GM21717 (cell line): ENCODE measurements at regions not wholly inside any gene's neighbourhood (a gene's known extent, or its start where the extent isn't known, plus 50 kb on each side); places are given as distances from the start of the nearest gene placed in this dataset.
A peak's percentile ranks its signal among the peaks of the same experiment; 100 is the strongest.
"Not testable (repeated sequence)": the region's sequence is repeated elsewhere in the genome, so short reads cannot be mapped to it uniquely, and the experiment has no call there.

ENCODE experiments used
- ATAC-seq: cut with Tn5 transposase; IDR thresholded peaks from one replicate; pipeline ENCODE4 v1.9.1; 2021; ENCODE audit warnings: mild to moderate bottlenecking, moderate library complexity; ENCODE audit not compliant: unreplicated experiment

DNA sequence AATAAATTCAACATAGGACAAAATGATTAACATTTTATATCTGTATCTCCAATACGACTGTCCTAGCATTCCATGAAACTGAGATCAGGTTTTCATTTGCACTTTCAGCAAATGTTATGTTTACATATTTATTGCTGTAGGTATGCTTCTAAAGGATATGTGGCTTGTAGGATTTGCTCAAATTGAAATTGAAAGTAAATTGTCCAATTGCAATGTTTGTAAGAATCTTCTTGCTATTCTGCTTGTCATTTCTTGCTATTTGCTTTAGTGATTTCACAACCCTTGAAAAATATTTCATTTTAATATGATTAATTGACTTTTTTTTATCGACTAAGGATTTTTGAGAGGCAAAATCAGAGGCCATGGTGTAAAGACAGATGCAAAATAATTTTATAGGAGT is 904.2 kb upstream of the RAG2 start:
- ATAC-seq: no peak

DNA sequence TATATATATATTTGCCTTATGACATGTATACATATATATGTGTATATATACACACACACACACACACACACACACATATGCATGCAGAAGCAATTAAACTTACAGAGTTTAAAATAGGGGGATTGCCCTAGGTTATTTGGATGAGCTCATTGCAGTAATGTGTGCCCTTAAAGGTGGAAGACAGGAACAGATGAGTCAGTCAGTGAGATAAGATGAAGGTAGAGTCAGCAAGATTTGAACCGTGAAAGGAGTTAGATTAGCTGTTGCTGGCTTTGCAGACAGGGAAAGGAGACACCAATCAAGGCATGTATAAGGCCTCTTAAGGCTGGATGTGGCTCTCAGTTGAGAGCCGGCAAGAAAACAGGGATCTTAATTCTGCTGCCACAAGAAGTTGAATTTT is 902.4 kb upstream of the RAG2 start:
- ATAC-seq: no peak

DNA sequence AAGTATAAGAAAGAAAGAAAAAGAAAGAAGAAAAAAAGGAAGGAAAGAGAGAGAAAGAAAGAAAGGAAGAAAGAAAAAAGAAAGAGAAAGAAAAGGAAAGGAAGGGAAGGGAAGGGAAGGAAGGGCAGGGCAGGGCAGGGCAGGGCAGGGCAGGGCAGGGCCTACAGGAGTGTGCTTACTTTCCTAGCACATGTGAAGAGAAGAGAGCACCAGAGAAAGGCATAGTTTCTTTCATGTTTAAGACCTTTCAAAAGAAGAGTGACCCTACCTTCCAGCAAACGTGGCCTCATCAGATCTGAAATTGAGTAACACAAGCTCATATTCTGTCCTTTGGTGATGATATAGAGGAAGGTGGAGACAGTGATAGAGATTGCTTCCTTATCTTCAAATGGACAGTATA is 899.3 kb upstream of the RAG2 start:
- no peak for ATAC-seq

DNA sequence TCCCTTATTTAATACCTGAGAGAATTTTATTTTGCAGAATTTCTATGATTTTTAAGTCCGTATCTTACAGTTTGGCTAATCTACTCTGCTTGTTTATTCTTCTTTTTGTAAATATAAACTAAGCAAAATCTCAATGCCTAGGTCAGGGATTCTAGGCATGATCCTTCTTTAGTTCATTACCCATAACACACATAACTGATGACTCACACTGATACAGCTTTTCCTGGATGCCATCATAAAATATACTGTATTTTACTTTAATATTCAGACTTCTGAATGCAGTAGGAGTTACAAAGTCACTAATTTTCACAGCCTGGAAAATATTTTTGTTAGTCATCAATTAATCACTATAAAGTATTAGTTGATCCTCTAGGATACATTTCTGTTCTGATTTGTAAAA is 898.2 kb upstream of the RAG2 start:
- no peak for ATAC-seq

DNA sequence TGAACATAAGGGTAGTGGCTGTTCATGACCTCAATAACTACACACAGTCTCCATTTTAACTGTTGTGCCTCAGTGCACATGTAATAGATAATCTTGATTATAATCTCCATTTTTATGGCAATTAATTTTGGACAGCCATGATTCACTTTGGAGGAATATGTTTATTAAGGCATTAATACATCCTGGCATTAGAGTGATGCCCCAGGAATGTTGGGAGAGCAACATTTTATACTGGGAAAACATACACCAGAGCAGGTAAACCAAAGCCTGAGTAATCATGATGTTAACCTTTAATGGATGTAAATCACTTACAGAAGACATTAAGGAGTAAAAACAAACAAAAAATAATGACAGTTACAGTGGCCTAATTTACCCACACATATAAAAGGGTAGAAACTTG is 886.3 kb upstream of the RAG2 start:
- ATAC-seq: no peak

DNA sequence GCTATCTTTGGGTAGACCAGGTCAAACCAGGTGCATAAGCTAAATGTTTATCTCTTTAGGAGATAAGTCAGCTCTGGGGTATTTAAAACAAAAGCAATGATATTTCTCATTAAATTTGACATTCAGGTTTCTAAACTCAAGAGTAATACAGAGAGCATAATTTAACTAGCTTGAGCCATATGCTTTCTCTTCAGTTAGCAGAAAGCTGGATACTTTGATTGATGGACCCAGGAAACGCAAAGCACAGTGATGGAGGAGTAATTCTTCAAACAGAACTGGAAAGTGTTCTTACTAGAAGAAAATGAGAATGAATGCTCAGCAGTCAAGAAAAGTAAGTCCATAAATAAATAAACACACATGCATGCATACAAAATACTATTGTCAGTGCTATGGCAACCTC is 885.7 kb upstream of the RAG2 start:
- no peak for ATAC-seq

DNA sequence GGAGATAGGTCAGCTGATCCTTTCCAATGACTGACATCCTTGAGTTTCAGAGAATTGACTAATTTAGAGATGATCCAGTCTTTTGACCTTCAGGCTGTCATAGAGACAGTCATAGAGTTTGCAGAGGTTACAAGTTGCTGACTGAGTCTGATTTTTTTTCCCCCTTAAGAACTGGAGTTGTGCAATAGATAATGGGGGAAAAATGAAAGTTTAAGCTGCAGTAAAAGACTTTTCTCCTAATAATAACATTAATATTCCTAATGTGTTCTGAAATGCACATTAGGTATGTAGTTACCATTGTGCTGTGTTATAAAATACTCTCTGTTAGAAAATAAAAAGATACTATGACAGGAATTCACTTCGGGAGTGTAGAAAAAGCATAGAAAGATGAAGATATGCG is 876.9 kb upstream of the RAG2 start:
- ATAC-seq: no peak

DNA sequence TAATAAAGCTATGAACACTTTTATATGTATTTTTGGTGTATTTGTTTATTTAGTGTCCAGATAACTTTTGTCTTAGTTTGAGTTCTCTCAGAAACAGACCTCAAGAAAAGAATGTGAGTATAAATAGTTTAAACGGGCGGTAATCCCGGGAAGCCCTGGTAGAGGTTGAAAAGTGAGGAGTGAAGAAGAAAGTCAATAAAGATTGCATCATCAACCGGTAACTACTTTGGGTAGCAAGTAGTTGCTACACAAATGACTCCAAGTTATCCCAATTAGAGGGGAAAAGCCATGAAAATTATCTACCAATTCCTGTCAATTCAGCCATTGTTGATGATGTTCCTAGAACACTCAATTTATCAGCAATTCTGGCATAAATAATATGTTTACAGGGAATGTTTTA is 870.3 kb upstream of the RAG2 start:
- ATAC-seq: no peak

DNA sequence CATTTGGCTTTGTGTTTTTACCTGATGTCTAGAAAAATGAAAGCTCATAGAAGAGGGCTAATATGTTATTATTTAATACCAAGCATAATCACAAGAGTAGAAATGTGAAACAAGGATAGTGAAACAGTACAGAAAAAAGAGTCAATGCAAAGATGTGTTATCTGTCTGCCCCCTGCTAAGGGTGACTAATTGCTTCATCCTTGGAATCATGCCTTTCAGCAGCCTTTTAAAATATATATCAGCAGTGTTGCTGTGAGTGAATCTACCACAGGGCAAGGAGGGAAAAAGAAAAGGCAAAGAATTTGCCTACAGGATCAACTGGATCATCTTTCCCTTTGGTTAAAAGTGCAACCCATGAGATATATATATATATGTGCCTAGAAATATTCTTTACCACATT is 867.2 kb upstream of the RAG2 start:
- ATAC-seq: no peak

DNA sequence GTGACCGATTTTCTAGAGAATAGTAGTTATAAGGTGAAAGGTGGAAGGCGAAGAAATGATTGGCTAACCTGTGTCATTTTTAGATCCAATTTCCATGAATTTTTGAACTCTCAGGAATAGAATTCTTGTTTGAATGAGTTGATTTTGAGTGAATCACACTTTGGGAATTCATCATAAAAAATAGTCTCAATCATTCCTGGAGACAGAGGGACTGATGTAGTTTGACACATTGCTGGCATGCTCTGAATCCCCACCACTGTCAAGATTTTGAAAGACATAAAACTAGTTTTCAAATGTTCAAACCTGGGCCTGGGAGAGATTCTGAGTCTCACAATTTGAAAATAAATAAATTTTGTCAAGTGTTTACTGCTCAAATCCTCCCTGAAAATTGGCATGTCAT is 861.4 kb upstream of the RAG2 start:
- no peak for ATAC-seq

DNA sequence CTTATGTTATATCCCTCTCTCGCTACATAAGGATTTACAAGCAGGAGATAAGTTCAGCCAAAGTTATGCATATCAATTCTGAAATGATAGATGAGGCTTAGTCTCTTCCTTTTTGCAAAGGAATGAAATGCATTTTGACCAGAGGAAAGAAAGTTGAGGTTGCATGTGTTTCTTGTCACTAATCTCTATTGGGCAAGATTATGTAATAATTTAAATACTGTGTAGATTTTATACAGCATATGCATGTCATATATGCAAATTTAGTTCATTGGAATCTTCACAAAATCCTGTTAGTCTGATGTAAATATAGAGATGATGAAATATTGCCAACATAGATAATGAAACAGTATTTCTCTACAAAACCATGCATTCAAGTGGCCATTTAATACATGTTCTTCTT is 858.7 kb upstream of the RAG2 start:
- no peak for ATAC-seq

DNA sequence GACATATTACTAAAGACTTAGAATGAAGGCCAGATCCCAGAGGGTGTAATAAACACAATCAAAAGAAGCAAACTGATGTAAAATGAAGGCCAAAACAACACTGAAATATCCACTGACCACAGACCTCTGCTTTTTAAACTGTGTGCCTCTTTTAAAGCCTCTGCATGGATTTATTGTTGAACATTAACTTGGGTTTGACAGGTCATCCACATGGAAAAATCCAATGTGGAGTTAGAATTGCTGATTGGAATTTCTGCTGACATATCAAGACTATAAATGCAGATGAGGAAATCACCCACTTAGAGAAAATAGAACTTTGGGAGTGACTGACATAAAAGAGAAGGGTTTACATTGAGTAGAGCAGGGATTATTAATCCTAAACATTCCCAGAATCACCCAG is 853.9 kb upstream of the RAG2 start:
- no peak for ATAC-seq

DNA sequence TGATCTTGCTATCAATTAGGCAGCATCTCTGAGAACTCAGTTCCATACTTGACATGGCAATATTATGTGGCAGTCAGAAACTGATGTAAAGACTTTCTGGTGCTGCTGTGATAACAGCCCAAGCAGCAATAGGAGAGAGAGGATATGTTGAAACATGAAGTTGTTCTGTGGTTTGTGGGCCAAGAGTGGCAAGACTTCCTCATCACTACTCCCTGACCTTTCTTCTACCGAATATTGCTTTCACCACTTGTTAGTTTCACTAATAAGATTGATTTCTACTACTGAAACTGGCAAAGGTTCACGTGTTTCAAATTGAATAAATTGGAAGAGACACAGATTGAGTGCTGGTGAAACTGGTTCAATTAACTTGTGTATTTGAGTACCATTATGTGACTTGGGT is 852.6 kb upstream of the RAG2 start:
- peak; percentile 84 for ATAC-seq

DNA sequence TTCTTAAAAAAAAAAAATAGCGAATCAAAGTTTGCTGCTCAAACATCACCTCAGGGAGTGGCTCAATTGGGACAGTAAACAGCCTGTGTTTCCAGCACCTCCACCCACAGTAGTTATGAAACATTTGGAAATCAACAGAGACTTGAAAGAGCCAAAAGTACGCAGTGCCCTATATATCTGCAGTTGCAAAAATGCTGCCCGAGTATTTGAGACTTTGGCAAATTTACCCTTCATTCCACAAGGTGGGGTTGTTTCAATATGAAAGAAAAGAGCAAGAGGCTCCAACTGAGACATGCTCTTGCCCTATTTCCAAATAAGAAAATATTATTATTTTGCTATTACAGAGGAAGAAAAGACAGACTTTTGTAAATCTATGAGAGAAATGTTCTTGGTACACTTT is 851.1 kb upstream of the RAG2 start:
- no peak for ATAC-seq

DNA sequence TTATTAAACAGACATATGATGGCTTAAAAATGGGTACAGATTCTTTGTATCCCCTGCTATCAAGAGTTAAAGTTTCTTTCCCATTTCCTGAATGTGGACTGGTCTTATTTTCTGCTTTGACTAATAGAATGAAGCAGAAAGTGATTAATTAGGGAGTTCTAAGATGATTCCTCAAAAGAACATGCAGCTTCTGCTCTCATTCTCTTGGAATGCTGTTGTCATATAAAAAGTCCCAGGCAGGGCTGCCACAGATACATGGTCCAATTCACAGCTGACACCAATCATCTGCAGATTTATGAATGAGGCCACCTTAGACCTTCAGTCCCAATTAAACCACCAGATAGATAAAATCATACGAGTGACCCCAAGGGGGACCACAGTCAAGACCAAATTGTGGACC is 844.5 kb upstream of the RAG2 start:
- no peak for ATAC-seq

DNA sequence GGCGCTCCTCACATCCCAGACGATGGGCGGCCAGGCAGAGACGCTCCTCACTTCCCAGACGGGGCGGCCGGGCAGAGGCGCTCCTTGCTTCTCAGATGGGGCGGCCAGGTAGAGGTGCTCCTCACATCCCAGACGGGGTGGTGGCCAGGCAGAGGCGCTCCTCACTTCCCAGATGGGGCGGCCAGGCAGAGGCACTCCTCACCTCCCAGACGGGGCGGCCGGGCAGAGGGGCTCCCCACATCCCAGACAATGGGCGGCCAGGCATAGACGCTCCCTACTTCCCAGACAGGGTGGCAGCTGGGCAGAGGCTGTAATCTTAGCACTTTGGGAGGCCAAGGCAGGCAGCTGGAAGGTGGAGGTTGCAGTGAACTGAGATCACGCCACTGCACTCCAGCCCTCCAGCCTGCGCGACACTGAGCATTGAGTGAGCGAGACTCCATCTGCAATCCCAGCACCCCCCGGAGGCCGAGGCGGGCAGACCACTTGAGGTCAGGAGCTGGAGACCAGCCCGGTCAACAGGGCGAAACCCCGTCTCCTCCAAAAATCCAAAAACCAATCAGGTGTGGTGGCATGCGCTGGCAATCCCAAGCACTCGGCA is 833.7 kb upstream of the RAG2 start:
- not testable (repeated sequence) for ATAC-seq

DNA sequence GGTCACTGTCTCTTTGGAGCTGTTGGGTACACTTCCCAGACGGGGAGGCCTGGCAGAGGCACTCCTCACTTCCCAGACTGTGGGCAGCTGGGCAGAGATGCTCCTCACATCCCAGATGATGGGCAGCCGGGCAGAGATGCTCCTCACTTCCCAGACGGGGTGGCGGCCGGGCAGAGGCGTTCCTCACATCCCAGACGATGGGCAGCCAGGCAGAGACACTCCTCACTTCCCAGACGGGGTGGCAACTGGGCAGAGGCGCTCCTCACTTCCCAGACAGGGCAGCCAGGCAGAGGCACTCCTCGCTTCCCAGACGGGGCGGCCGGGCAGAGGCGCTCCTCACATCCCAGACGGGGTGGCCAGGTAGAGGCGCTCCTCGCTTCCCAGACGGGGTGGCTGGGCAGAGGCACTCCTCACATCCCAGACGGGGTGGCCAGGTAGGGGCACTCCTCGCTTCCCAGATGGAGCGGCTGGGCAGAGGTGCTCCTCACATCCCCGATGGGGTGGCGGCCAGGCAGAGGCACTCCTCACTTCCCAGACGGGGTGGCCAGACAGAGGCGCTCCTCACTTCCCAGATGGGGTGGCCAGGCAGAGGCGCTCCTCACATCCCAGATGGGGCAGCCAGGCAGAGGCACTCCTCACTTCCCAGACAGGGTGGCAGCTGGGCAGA is 833.1 kb upstream of the RAG2 start:
- not testable (repeated sequence) for ATAC-seq

DNA sequence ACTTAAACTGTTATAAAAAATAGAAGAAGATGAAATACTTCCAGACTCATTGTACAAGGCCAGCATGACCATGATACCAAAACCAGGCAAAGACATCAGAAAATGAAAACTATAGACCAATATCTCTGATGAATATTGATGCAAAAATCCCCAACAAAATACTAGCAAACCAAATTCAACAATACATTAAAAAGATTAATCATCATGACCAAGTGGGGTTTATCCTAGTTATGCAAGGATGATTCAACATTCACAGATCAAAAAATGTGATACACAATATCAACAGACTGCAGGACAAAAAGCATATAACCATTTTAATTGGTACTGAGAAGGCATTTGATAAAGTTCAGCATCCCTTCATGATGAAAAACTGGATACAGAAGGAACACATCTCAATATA is 824.5 kb upstream of the RAG2 start:
- no peak for ATAC-seq

DNA sequence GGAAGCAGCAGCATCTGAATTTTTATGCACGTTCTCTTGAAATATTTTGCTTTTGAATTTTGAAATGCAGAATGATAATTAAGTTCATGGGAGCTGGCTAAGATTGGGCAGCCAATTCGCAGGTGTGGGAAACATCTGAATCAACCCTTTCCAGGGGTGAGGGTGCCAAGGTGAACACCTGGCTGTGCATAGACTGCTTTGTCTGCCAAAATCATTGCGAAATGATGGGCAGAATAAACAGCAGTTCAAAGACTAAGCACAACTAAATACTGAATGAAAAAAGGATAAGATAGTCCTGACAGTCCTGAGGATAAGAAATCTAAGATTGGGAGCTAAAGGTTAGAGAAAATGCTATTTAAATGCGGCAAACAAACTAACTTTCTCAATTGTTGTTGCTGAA is 813.3 kb upstream of the RAG2 start:
- ATAC-seq: no peak

DNA sequence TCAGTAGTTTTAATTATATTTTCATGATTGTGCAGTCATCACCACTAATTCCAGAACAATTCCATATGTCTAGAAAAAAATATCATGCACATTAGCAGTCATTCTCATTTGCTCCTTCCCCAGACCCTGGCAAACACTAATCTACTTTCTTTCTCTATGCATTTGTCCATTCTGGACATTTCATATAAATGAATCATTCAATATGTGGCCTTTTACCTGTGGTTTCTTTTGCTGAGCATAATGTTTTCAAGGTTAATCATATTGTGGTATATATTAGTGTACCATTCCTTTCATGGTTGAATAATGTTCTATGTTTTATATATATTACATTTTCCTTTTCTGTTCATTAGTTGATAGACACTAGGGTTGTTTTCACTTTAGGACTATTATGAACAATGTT is 811.1 kb upstream of the RAG2 start:
- no peak for ATAC-seq

DNA sequence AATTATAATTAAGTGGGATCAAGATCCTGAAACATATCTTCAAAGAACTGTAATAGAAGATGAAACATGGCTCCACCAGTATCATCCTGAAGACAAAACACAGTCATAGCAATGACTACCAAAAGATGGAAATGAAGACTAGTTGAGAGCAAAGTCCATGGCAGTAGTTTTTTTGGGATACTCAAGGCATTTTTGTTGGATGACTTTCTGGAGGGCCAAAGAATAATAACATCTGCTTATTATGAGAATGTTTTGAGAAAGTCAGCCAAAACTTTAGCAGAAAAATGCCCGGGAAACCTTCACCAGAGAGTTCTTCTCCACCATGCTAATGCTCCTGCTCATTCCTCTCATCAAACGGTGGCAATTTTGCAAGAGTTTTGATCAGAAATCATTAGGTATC is 809.4 kb upstream of the RAG2 start:
- ATAC-seq: no peak

DNA sequence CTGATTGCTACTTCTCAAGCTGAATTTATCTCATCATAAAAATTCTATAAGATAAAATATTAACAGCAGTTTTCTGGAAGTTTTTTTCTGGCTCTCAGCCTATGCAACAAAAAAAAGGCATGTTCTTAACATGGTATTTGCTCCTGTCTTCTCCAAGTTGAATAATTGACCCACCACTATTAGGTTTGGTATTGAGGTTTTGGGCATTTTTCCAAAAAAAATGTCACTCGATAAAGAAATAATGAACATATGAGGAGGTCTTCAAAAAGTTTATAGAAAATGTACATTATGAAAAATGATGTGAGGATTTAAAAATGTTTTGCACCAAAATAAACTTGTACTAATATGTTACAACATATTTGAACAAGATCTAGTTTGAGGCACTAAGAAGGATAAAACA is 808.6 kb upstream of the RAG2 start:
- no peak for ATAC-seq

DNA sequence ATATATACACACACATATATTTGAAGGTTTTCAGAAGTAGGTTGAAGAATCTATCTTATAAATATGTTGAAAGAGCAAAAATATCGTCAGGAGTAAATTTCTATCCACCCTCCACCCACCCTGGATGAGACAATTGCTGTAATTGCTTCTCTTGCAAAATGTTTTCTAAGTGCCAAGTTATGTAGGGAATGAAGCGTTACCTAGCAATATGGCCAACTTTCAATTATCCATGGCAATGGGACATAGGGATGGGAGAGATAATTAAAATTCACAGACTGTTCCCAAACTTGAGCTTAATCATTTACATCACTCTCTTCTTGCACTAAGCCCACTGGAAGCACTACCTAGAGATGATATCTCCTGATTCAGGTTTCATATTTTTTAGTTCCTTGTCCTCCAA is 806.2 kb upstream of the RAG2 start:
- no peak for ATAC-seq
